Kidney (tissue), 13 donors: ENCODE measurements at regions not wholly inside any gene's neighbourhood (a gene's known extent, or its start where the extent isn't known, plus 50 kb on each side); places are given as distances from the start of the nearest gene placed in this dataset.

ENCODE experiments used
- DNase-seq, 5 donors: peaks; one replicate each; pipeline ENCODE4 v3.0.0-alpha.2; 2013 to 2020
- FAIRE-seq: peaks from 2 replicates; lab custom pipeline; 2012; peaks lifted over from hg19 to GRCh38; lab: Jason Lieb, UNC
- H3K27ac ChIP-seq, 2 donors: one replicate each; pipeline ENCODE4 v1.7.0; 2013; ENCODE audit warnings: low read depth in 2 of 2, low read length in 2 of 2, inconsistent platforms in 1 of 2
- H3K27me3 ChIP-seq: one replicate; pipeline ENCODE4 v1.7.1; 2013; ENCODE audit warnings: low read length, inconsistent platforms; ENCODE audit not compliant: control insufficient read depth, insufficient read depth
- H3K36me3 ChIP-seq, 3 donors: one replicate each; pipeline versions ENCODE4 v1.7.0 to v1.7.1; 2013; ENCODE audit warnings: low read length in 3 of 3, control low read depth in 1 of 3, inconsistent platforms in 1 of 3; ENCODE audit not compliant: insufficient read depth in 3 of 3, control insufficient read depth in 2 of 3
- H3K4me1 ChIP-seq, 3 donors: one replicate each; pipeline versions ENCODE4 v1.7.0 to v1.7.1; 2013; ENCODE audit warnings: low read length in 3 of 3, inconsistent platforms in 1 of 3, low read depth in 1 of 3; ENCODE audit not compliant: control insufficient read depth in 2 of 3, insufficient read depth in 2 of 3
- H3K4me3 ChIP-seq, 3 donors: one replicate each; pipeline versions ENCODE4 v1.7.0 to v1.8.1; 2013; ENCODE audit warnings: low read length in 3 of 3, control low read depth in 1 of 3, inconsistent platforms in 1 of 3
- H3K9ac ChIP-seq, 3 donors: one replicate each; pipeline versions ENCODE4 v1.7.0 to v1.7.1; 2013; ENCODE audit warnings: low read length in 3 of 3, control low read depth in 1 of 3, inconsistent platforms in 1 of 3
- H3K9me3 ChIP-seq, 3 donors: one replicate each; pipeline versions ENCODE4 v1.7.0 to v1.7.1; 2013; ENCODE audit warnings: low read length in 3 of 3, control low read depth in 1 of 3, inconsistent platforms in 1 of 3; ENCODE audit not compliant: control insufficient read depth in 2 of 3, insufficient read depth in 1 of 3
- CTCF ChIP-seq: IDR thresholded peaks from 3 replicates; pipeline ENCODE4 v1.5.1; 2012; ENCODE audit warnings: mild to moderate bottlenecking, moderate library complexity, borderline replicate concordance; ENCODE audit not compliant: insufficient read depth; ENCODE audit errors: extremely low read depth
- intact Hi-C: fragments of 100-400 bp; cut with DNase I; formaldehyde crosslinking; loops from one replicate; pipeline ENCODE4 v1.11.1; 2022
- donor health status: control.
- donor health status: control.
- donor health status: control.
- donor health status: control.
- donor health status: control.
- donor health status: DM: yes; HTN: yes; CAD: no.
- donor health status: Normal renal cell carcinoma (clear cell type).

- H3K4me3 ChIP-seq, result no peak overlapping the region
- no peaks in the 10 kb centered on the region for H3K9me3 ChIP-seq
- intact Hi-C loops, result no loop called here
- no peak for TF ChIP-seq CTCF
- no peak overlapping the region for H3K9ac ChIP-seq
- peak in 1 of 5 donors; percentile 22 for DNase-seq
- no peaks in the 10 kb centered on the region for H3K36me3 ChIP-seq
- H3K4me1 ChIP-seq, result no peaks in the 10 kb centered on the region
- H3K27ac ChIP-seq, result no peak overlapping the region
- no peaks in the 10 kb centered on the region for H3K27me3 ChIP-seq
- FAIRE-seq, result no peak
Measured at GRCh38 chr2:201962774-201963562, 70.7 kb upstream of the FZD7 start.

- Histone ChIP-seq H3K4me3 (no peak overlapping the region), H3K27me3 (no peaks in the 10 kb centered on the region), H3K27ac (no peak overlapping the region), H3K4me1 (no peaks in the 10 kb centered on the region), H3K9me3 (no peaks in the 10 kb centered on the region), H3K9ac (no peak overlapping the region), H3K36me3 (no peaks in the 10 kb centered on the region)
- intact Hi-C loops, result no loop called here
- DNase-seq, result peak in 1 of 5 donors; percentile 13
- TF ChIP-seq CTCF, result no peak
- no peak for FAIRE-seq
Measured at GRCh38 chr2:201964011-201964410, 69.6 kb upstream of the FZD7 start.

- FAIRE-seq, result no peak
- intact Hi-C loops, result no loop called here
- no peak overlapping the region for H3K27ac ChIP-seq
Measured at GRCh38 chr2:201964631-201965206, 68.9 kb upstream of the FZD7 start.

More at GRCh38 chr2:201964631-201965206, 68.9 kb upstream of the FZD7 start:
- H3K9me3 ChIP-seq, result no peaks in the 10 kb centered on the region
- H3K4me3 ChIP-seq, result no peak overlapping the region
- no peak overlapping the region for H3K9ac ChIP-seq
- H3K27me3 ChIP-seq, result no peaks in the 10 kb centered on the region
- DNase-seq, result peak in 1 of 5 donors; percentile 40
- no peak for TF ChIP-seq CTCF
- no peaks in the 10 kb centered on the region for H3K4me1 ChIP-seq
- H3K36me3 ChIP-seq, result no peaks in the 10 kb centered on the region
